K562 (cell line): ENCODE measurements at regions not wholly inside any gene's neighbourhood (a gene's known extent, or its start where the extent isn't known, plus 50 kb on each side); places are given as distances from the start of the nearest gene placed in this dataset.

Experiments
- FOS ChIP-seq: IDR thresholded peaks from 3 replicates; pipeline ENCODE4 v1.6.1; 2011; ENCODE audit not compliant: insufficient read length; ENCODE audit errors: extremely low read depth
- IRF9 ChIP-seq: fragments of 450-650 bp; IDR thresholded peaks from 2 replicates; pipeline ENCODE4 v1.6.1; 2016; ENCODE audit warnings: missing biosample characterization, missing genetic modification characterization
- MTA2 ChIP-seq: fragments of 450-650 bp; IDR thresholded peaks from 2 replicates; pipeline ENCODE4 v1.6.1; 2016; ENCODE audit warnings: low read depth
- RAD21 ChIP-seq, 2 experiments: fragments of 250-450 bp in 1 of 2; fragments of 450-650 bp in 1 of 2; sonication (Bioruptor Pico) in 1 of 2; formaldehyde crosslinking in 1 of 2; IDR thresholded peaks in 1 of 2; conservative IDR thresholded peaks in 1 of 2; 2 replicates each; pipeline versions ENCODE4 v1.4.0 to v1.8.0; 2020 to 2022; ENCODE audit warnings: mild to moderate bottlenecking in 2 of 2, moderate library complexity in 1 of 2
- RFX7 ChIP-seq: fragments of 250-450 bp; sonication (Bioruptor Pico); IDR thresholded peaks from 2 replicates; pipeline ENCODE4 v1.5.1; 2021; ENCODE audit warnings: mild to moderate bottlenecking
- SIN3A ChIP-seq, 2 experiments: fragments of 150-350 bp in 1 of 2; IDR thresholded peaks; 2 replicates each; pipeline ENCODE4 v1.6.1; 2011 to 2016; ENCODE audit warnings: borderline replicate concordance in 2 of 2, low read depth in 2 of 2, low read length in 2 of 2, mild to moderate bottlenecking in 2 of 2, moderate library complexity in 2 of 2; ENCODE audit not compliant: control insufficient read depth in 1 of 2
- SMARCC2 ChIP-seq: fragments of 450-650 bp; IDR thresholded peaks from 2 replicates; pipeline ENCODE4 v1.6.1; 2017; ENCODE audit warnings: antibody characterized with exemption, moderate library complexity, mild to moderate bottlenecking, low read depth
- STAG1 ChIP-seq: sonication (generic); formaldehyde crosslinking; IDR thresholded peaks from 2 replicates; pipeline ENCODE4 v1.5.0; 2020; ENCODE audit warnings: missing genetic modification reagents, borderline replicate concordance
- ZNF316 ChIP-seq: fragments of 450-650 bp; IDR thresholded peaks from 2 replicates; pipeline ENCODE4 v1.6.1; 2016
- ZNF655 ChIP-seq: fragments of 250-450 bp; sonication (Bioruptor Pico); IDR thresholded peaks from 2 replicates; pipeline ENCODE4 v1.5.0; 2021
- ZNF740 ChIP-seq, 3 experiments: fragments of 200-800 bp in 1 of 3; sonication (Bioruptor generic) in 1 of 3; sonication (generic) in 1 of 3; formaldehyde crosslinking in 1 of 3; IDR thresholded peaks; 2 replicates each; pipeline versions ENCODE4 v1.6.1 to v1.8.0; 2016 to 2022; ENCODE audit warnings: mild to moderate bottlenecking in 2 of 3, missing compliant biosample characterization in 2 of 3, missing genetic modification characterization in 2 of 3, missing genetic modification reagents in 1 of 3

GRCh38 chr1:68644504-68644903, 147.6 kb upstream of the DEPDC1 start (continued):
- no peak for TF ChIP-seq ZNF655 (CRISPR knock-in tag)
- TF ChIP-seq RFX7 (CRISPR knock-in tag) = no peak
- no peak for TF ChIP-seq ZNF740 (CRISPR knock-in tag; IDR thresholded peaks at IDR 0.05)
- TF ChIP-seq ZNF740 (tag; IDR thresholded peaks at IDR 0.05) = no peak
- TF ChIP-seq SMARCC2 = no peak
- TF ChIP-seq STAG1 (CRISPR knock-in tag) = no peak
- TF ChIP-seq IRF9 (tag) = no peak
- TF ChIP-seq ZNF316 = no peak
- TF ChIP-seq SIN3A (IDR thresholded peaks at IDR 0.05; ENCODE audit: borderline replicate concordance in 2 of 2, control insufficient read depth in 1 of 2, low read depth in 2 of 2, low read length in 2 of 2) = no peak
- no peak for TF ChIP-seq FOS
- TF ChIP-seq RAD21 (CRISPR knock-in tag; conservative IDR thresholded peaks at IDR 0.05 in 1 of 2, IDR thresholded peaks at IDR 0.05 in 1 of 2) = no peak
- no peak for TF ChIP-seq MTA2
